Heart left ventricle (tissue), 13 donors: ENCODE measurements at regions not wholly inside any gene's neighbourhood (a gene's known extent, or its start where the extent isn't known, plus 50 kb on each side); places are given as distances from the start of the nearest gene placed in this dataset.

Experiments used
- CTCF ChIP-seq, 12 donors: fragments of 200-600 bp; sonication (generic) in 4 of 12; IDR thresholded peaks; one replicate each; pipeline versions ENCODE4 v1.5.0 to v1.8.0; 2018 to 2022; ENCODE audit warnings: antibody characterized with exemption in 12 of 12, mild to moderate bottlenecking in 5 of 12
- POLR2A ChIP-seq, 2 donors: fragments of 450-650 bp; IDR thresholded peaks; one replicate each; pipeline ENCODE4 v1.6.1; 2017; ENCODE audit warnings: antibody characterized with exemption in 2 of 2, mild to moderate bottlenecking in 2 of 2, moderate library complexity in 2 of 2
- donor health status: ischemic (EF 13 %, LVEDD 7.1; RV severe dilation, severe dysfunction).
- donor health status: DM: no; HTN: yes; CAD: no.
- donor health status: DM: no; HTN: no; CAD: no.
- donor health status: ischemic (EF 25% LVEDD 6.9; RV normal size, moderate dysfunction).
- donor health status: ischemic (EF 25% LVEDD 5.7; RV mildly dilated, moderate dysfunction).
- donor health status: ischemic (EF 35%, LVEDD 5.7; RV mildly dilated, moderate dysfunction).
- donor health status: nonischemic (EF 11% LVEDD 7.7; RV severe dilation, severe dysfunction).
- donor health status: DM: yes; HTN: yes; CAD: no.
- donor health status: PGD.
- donor health status: ischemic (EF 29% LVEDD 5.4; RV normal size, mild dysfunction).
- donor health status: nonischemic (EF 23%, LVEDD 6.1; RV moderate dilation, normal function).

GRCh38 chr11:36777311-36777710, 179.3 kb upstream of the RAG2 start:
- TF ChIP-seq POLR2A (IDR thresholded peaks at IDR 0.05) (no peak), CTCF (IDR thresholded peaks at IDR 0.05) (no peak)
